ENCODE measurements at regions not wholly inside any gene's neighbourhood (a gene's known extent, or its start where the extent isn't known, plus 50 kb on each side); places are given as distances from the start of the nearest gene placed in this dataset.

GRCh38 chr12:125453751-125454150 is 388.5 kb downstream of the AACS start:
- DNase-seq (ENCODE audit: low spot score) = peak; percentile 15
- no peak overlapping the region for H3K4me2 ChIP-seq (ENCODE audit: insufficient read depth, low read length, poor library complexity, severe bottlenecking)
- no peak overlapping the region for H2BK15ac ChIP-seq (ENCODE audit: low read length)
- H3K27ac ChIP-seq (replicated peaks; ENCODE audit: low read length) = no peak overlapping the region
- no peaks in the 10 kb centered on the region for H3K79me1 ChIP-seq (ENCODE audit: low read depth, low read length)
- no peak overlapping the region for H2BK120ac ChIP-seq (ENCODE audit: low read depth, low read length)
- H4K91ac ChIP-seq (ENCODE audit: low read depth, low read length, poor library complexity) = no peak overlapping the region
- H3K4ac ChIP-seq (ENCODE audit: low read length) = no peak overlapping the region
- H3K4me1 ChIP-seq (ENCODE audit: control insufficient read depth in 2 of 2, insufficient read depth in 1 of 2, low read depth in 1 of 2, low read length in 2 of 2) = peaks cover 0 to 28% of the 10 kb centered on the region in 2 donors
- H2BK5ac ChIP-seq (ENCODE audit: low read length) = no peak overlapping the region
- H2BK12ac ChIP-seq (ENCODE audit: low read length) = no peak overlapping the region
- H3K27me3 ChIP-seq (ENCODE audit: control insufficient read depth in 3 of 3, insufficient read depth in 3 of 3, low read depth in 1 of 3, low read length in 3 of 3) = peaks cover 0 to 9% (median 0%) of the 10 kb centered on the region in 3 experiments
- H3K23ac ChIP-seq (ENCODE audit: low read depth, low read length, poor library complexity) = no peak overlapping the region
- no CpG with 5 or more reads among the region's 4 CpGs for WGBS, 2 donors (ENCODE audit: extremely low coverage in 2 of 2, insufficient read length in 2 of 2, insufficient replicate concordance in 1 of 2)
- no peak overlapping the region for H3K9ac ChIP-seq (ENCODE audit: low read depth, low read length, poor library complexity)
- H3K18ac ChIP-seq (ENCODE audit: low read length) = no peak overlapping the region
- no peak overlapping the region for H3K14ac ChIP-seq (ENCODE audit: low read length)
- H2AK5ac ChIP-seq (ENCODE audit: low read depth, low read length) = no peak overlapping the region
- H4K8ac ChIP-seq (ENCODE audit: low read depth, low read length) = no peak overlapping the region
- no peaks in the 10 kb centered on the region for H3K36me3 ChIP-seq (replicated peaks in 1 of 2; ENCODE audit: control insufficient read depth in 2 of 2, insufficient read depth in 2 of 2, low read length in 2 of 2)
- no peaks in the 10 kb centered on the region for H3K9me3 ChIP-seq (replicated peaks in 1 of 2; ENCODE audit: control insufficient read depth in 2 of 2, insufficient read depth in 1 of 2, low read depth in 1 of 2, low read length in 2 of 2)
- no peak overlapping the region for H3K4me3 ChIP-seq (ENCODE audit: low read length in 2 of 2)
- no peak overlapping the region for H2AFZ ChIP-seq (ENCODE audit: low read length)

- no CpG with 5 or more reads among the region's 3 CpGs for WGBS, 2 donors (ENCODE audit: extremely low coverage in 2 of 2, insufficient read length in 2 of 2, insufficient replicate concordance in 1 of 2)
- H2BK12ac ChIP-seq (ENCODE audit: low read length) = no peak overlapping the region
Observed at GRCh38 chr12:125454291-125454690, 389.1 kb downstream of the AACS start.

GRCh38 chr12:125454786-125455480 is 389.7 kb downstream of the AACS start:
- Histone ChIP-seq H3K4me3 (ENCODE audit: low read length in 2 of 2) (no peak overlapping the region), H3K18ac (ENCODE audit: low read length) (no peak overlapping the region), H2BK120ac (ENCODE audit: low read depth, low read length) (no peak overlapping the region), H3K79me1 (ENCODE audit: low read depth, low read length) (no peaks in the 10 kb centered on the region), H3K27me3 (ENCODE audit: control insufficient read depth in 3 of 3, insufficient read depth in 3 of 3, low read depth in 1 of 3, low read length in 3 of 3) (peaks cover 0 to 9% (median 0%) of the 10 kb centered on the region in 3 experiments), H2AFZ (ENCODE audit: low read length) (no peak overlapping the region), H3K4ac (ENCODE audit: low read length) (no peak overlapping the region), H2AK5ac (ENCODE audit: low read depth, low read length) (no peak overlapping the region), H3K9ac (ENCODE audit: low read depth, low read length, poor library complexity) (no peak overlapping the region), H3K4me2 (ENCODE audit: insufficient read depth, low read length, poor library complexity, severe bottlenecking) (no peak overlapping the region), H3K14ac (ENCODE audit: low read length) (no peak overlapping the region), H4K91ac (ENCODE audit: low read depth, low read length, poor library complexity) (no peak overlapping the region), H3K27ac (replicated peaks; ENCODE audit: low read length) (peak overlapping the region; percentile 61), H3K36me3 (replicated peaks in 1 of 2; ENCODE audit: control insufficient read depth in 2 of 2, insufficient read depth in 2 of 2, low read length in 2 of 2) (no peaks in the 10 kb centered on the region), H4K8ac (ENCODE audit: low read depth, low read length) (no peak overlapping the region), H3K23ac (ENCODE audit: low read depth, low read length, poor library complexity) (no peak overlapping the region), H2BK12ac (ENCODE audit: low read length) (no peak overlapping the region), H2BK5ac (ENCODE audit: low read length) (no peak overlapping the region), H2BK15ac (ENCODE audit: low read length) (no peak overlapping the region), H3K4me1 (ENCODE audit: control insufficient read depth in 2 of 2, insufficient read depth in 1 of 2, low read depth in 1 of 2, low read length in 2 of 2) (peaks cover 0 to 31% of the 10 kb centered on the region in 2 donors), H3K9me3 (replicated peaks in 1 of 2; ENCODE audit: control insufficient read depth in 2 of 2, insufficient read depth in 1 of 2, low read depth in 1 of 2, low read length in 2 of 2) (no peaks in the 10 kb centered on the region)
- peak; percentile 15 for DNase-seq (ENCODE audit: low spot score)
- no CpG with 5 or more reads among the region's 8 CpGs for WGBS, 2 donors (ENCODE audit: extremely low coverage in 2 of 2, insufficient read length in 2 of 2, insufficient replicate concordance in 1 of 2)

More at GRCh38 chr12:125454291-125454690, 389.1 kb downstream of the AACS start:
- peaks cover 0 to 31% of the 10 kb centered on the region in 2 donors for H3K4me1 ChIP-seq (ENCODE audit: control insufficient read depth in 2 of 2, insufficient read depth in 1 of 2, low read depth in 1 of 2, low read length in 2 of 2)
- no peak overlapping the region for H3K9ac ChIP-seq (ENCODE audit: low read depth, low read length, poor library complexity)
- DNase-seq (ENCODE audit: low spot score) = no peak
- no peak overlapping the region for H3K18ac ChIP-seq (ENCODE audit: low read length)
- H2AFZ ChIP-seq (ENCODE audit: low read length) = no peak overlapping the region
- H3K79me1 ChIP-seq (ENCODE audit: low read depth, low read length) = no peaks in the 10 kb centered on the region
- no peak overlapping the region for H4K91ac ChIP-seq (ENCODE audit: low read depth, low read length, poor library complexity)
- no peak overlapping the region for H3K4me2 ChIP-seq (ENCODE audit: insufficient read depth, low read length, poor library complexity, severe bottlenecking)
- H2BK15ac ChIP-seq (ENCODE audit: low read length) = no peak overlapping the region
- no peaks in the 10 kb centered on the region for H3K36me3 ChIP-seq (replicated peaks in 1 of 2; ENCODE audit: control insufficient read depth in 2 of 2, insufficient read depth in 2 of 2, low read length in 2 of 2)
- H3K4me3 ChIP-seq (ENCODE audit: low read length in 2 of 2) = no peak overlapping the region
- H2AK5ac ChIP-seq (ENCODE audit: low read depth, low read length) = no peak overlapping the region
- no peak overlapping the region for H2BK5ac ChIP-seq (ENCODE audit: low read length)
- peaks cover 0 to 9% (median 0%) of the 10 kb centered on the region in 3 experiments for H3K27me3 ChIP-seq (ENCODE audit: control insufficient read depth in 3 of 3, insufficient read depth in 3 of 3, low read depth in 1 of 3, low read length in 3 of 3)
- H4K8ac ChIP-seq (ENCODE audit: low read depth, low read length) = no peak overlapping the region
- H2BK120ac ChIP-seq (ENCODE audit: low read depth, low read length) = no peak overlapping the region
- H3K23ac ChIP-seq (ENCODE audit: low read depth, low read length, poor library complexity) = no peak overlapping the region
- no peaks in the 10 kb centered on the region for H3K9me3 ChIP-seq (replicated peaks in 1 of 2; ENCODE audit: control insufficient read depth in 2 of 2, insufficient read depth in 1 of 2, low read depth in 1 of 2, low read length in 2 of 2)
- H3K4ac ChIP-seq (ENCODE audit: low read length) = no peak overlapping the region
- no peak overlapping the region for H3K14ac ChIP-seq (ENCODE audit: low read length)
- no peak overlapping the region for H3K27ac ChIP-seq (replicated peaks; ENCODE audit: low read length)

GRCh38 chr12:125455556-125455955 is 390.3 kb downstream of the AACS start:
- Histone ChIP-seq H2BK12ac (ENCODE audit: low read length) (no peak overlapping the region), H4K91ac (ENCODE audit: low read depth, low read length, poor library complexity) (no peak overlapping the region), H3K9me3 (replicated peaks in 1 of 2; ENCODE audit: control insufficient read depth in 2 of 2, insufficient read depth in 1 of 2, low read depth in 1 of 2, low read length in 2 of 2) (no peaks in the 10 kb centered on the region), H3K14ac (ENCODE audit: low read length) (no peak overlapping the region), H3K4me1 (ENCODE audit: control insufficient read depth in 2 of 2, insufficient read depth in 1 of 2, low read depth in 1 of 2, low read length in 2 of 2) (peaks cover 0 to 31% of the 10 kb centered on the region in 2 donors), H2AK5ac (ENCODE audit: low read depth, low read length) (no peak overlapping the region), H3K18ac (ENCODE audit: low read length) (no peak overlapping the region), H3K27me3 (ENCODE audit: control insufficient read depth in 3 of 3, insufficient read depth in 3 of 3, low read depth in 1 of 3, low read length in 3 of 3) (peaks cover 0 to 9% (median 0%) of the 10 kb centered on the region in 3 experiments), H3K4me3 (ENCODE audit: low read length in 2 of 2) (no peak overlapping the region), H2BK120ac (ENCODE audit: low read depth, low read length) (no peak overlapping the region), H4K8ac (ENCODE audit: low read depth, low read length) (no peak overlapping the region), H3K36me3 (replicated peaks in 1 of 2; ENCODE audit: control insufficient read depth in 2 of 2, insufficient read depth in 2 of 2, low read length in 2 of 2) (no peaks in the 10 kb centered on the region), H2AFZ (ENCODE audit: low read length) (no peak overlapping the region), H3K4me2 (ENCODE audit: insufficient read depth, low read length, poor library complexity, severe bottlenecking) (no peak overlapping the region), H3K9ac (ENCODE audit: low read depth, low read length, poor library complexity) (no peak overlapping the region), H3K79me1 (ENCODE audit: low read depth, low read length) (no peaks in the 10 kb centered on the region), H3K23ac (ENCODE audit: low read depth, low read length, poor library complexity) (no peak overlapping the region), H2BK15ac (ENCODE audit: low read length) (no peak overlapping the region), H3K27ac (replicated peaks; ENCODE audit: low read length) (peak overlapping the region; percentile 61), H3K4ac (ENCODE audit: low read length) (no peak overlapping the region), H2BK5ac (ENCODE audit: low read length) (no peak overlapping the region)
- WGBS, 2 donors (ENCODE audit: extremely low coverage in 2 of 2, insufficient read length in 2 of 2, insufficient replicate concordance in 1 of 2) = no CpG with 5 or more reads among the region's 4 CpGs
- DNase-seq (ENCODE audit: low spot score) = no peak
